ENCODE measurements at regions not wholly inside any gene's neighbourhood (a gene's known extent, or its start where the extent isn't known, plus 50 kb on each side); places are given as distances from the start of the nearest gene placed in this dataset.

- ATAC-seq (no peak), DNase-seq (no peak)
- H3K4me1 Mint-ChIP-seq, result no peaks in the 10 kb centered on the region
- H3K9me3 Mint-ChIP-seq, result peaks cover under 1 to 6% of the 10 kb centered on the region in 2 donors
- no peak overlapping the region for H3K4me3 Mint-ChIP-seq
- H3K27ac Mint-ChIP-seq, result no peak overlapping the region
- no peaks in the 10 kb centered on the region for H3K27me3 Mint-ChIP-seq
Measured at GRCh38 chr2:146837857-146838256, 1007.0 kb upstream of the ACVR2A start.

GRCh38 chr2:146826388-146826787 lies 1018.4 kb upstream of the ACVR2A start:
- Mint-ChIP-seq H3K27me3 (no peaks in the 10 kb centered on the region), H3K4me1 (no peaks in the 10 kb centered on the region), H3K4me3 (no peak overlapping the region), H3K9me3 (peaks cover 0 to 7% of the 10 kb centered on the region in 2 donors), H3K27ac (no peak overlapping the region)
- DNase-seq, result no peak
- no peak for ATAC-seq

- Mint-ChIP-seq H3K27ac (no peak overlapping the region), H3K4me1 (no peaks in the 10 kb centered on the region), H3K4me3 (no peak overlapping the region), H3K27me3 (no peaks in the 10 kb centered on the region), H3K9me3 (peaks cover 0 to 7% of the 10 kb centered on the region in 2 donors)
- no peak for DNase-seq
- no peak for ATAC-seq
Measured at GRCh38 chr2:146821836-146822316, 1023.0 kb upstream of the ACVR2A start.

GRCh38 chr2:146820672-146821071 lies 1024.2 kb upstream of the ACVR2A start:
- ATAC-seq (no peak), DNase-seq (no peak)
- H3K9me3 Mint-ChIP-seq, result peaks cover 0 to 7% of the 10 kb centered on the region in 2 donors
- H3K4me3 Mint-ChIP-seq, result no peak overlapping the region
- H3K27ac Mint-ChIP-seq, result no peak overlapping the region
- H3K4me1 Mint-ChIP-seq, result no peaks in the 10 kb centered on the region
- no peaks in the 10 kb centered on the region for H3K27me3 Mint-ChIP-seq

GRCh38 chr2:146818122-146818521 lies 1026.7 kb upstream of the ACVR2A start:
- H3K27me3 Mint-ChIP-seq, result no peaks in the 10 kb centered on the region
- no peak for ATAC-seq
- no peaks in the 10 kb centered on the region for H3K4me1 Mint-ChIP-seq
- no peak overlapping the region for H3K4me3 Mint-ChIP-seq
- DNase-seq, result no peak
- H3K27ac Mint-ChIP-seq, result no peak overlapping the region
- H3K9me3 Mint-ChIP-seq, result peaks cover 0 to 4% of the 10 kb centered on the region in 2 donors

- Mint-ChIP-seq H3K4me3 (no peak overlapping the region), H3K27me3 (no peaks in the 10 kb centered on the region), H3K9me3 (peaks cover 0 to 5% of the 10 kb centered on the region in 2 donors), H3K4me1 (no peaks in the 10 kb centered on the region), H3K27ac (no peak overlapping the region)
- ATAC-seq, result no peak
- no peak for DNase-seq
Measured at GRCh38 chr2:146817613-146818012, 1027.2 kb upstream of the ACVR2A start.

GRCh38 chr2:146814971-146815370 lies 1029.9 kb upstream of the ACVR2A start:
- Mint-ChIP-seq H3K4me3 (no peak overlapping the region), H3K27ac (no peak overlapping the region), H3K27me3 (no peaks in the 10 kb centered on the region), H3K9me3 (peaks cover 6 to 23% of the 10 kb centered on the region in 2 donors), H3K4me1 (no peaks in the 10 kb centered on the region)
- DNase-seq (no peak), ATAC-seq (no peak)

GRCh38 chr2:146807568-146808168 lies 1037.2 kb upstream of the ACVR2A start:
- ATAC-seq, result no peak

GRCh38 chr2:146806364-146807005 lies 1038.3 kb upstream of the ACVR2A start:
- no peak overlapping the region for H3K4me3 Mint-ChIP-seq
- H3K4me1 Mint-ChIP-seq, result no peaks in the 10 kb centered on the region
- peaks cover 14 to 20% of the 10 kb centered on the region in 2 donors for H3K9me3 Mint-ChIP-seq
- ATAC-seq (no peak), DNase-seq (no peak)
- no peak overlapping the region for H3K27ac Mint-ChIP-seq
- no peaks in the 10 kb centered on the region for H3K27me3 Mint-ChIP-seq

More at GRCh38 chr2:146807568-146808168, 1037.2 kb upstream of the ACVR2A start:
- Mint-ChIP-seq H3K4me3 (no peak overlapping the region), H3K4me1 (no peaks in the 10 kb centered on the region), H3K9me3 (peaks cover 14 to 30% of the 10 kb centered on the region in 2 donors), H3K27me3 (no peaks in the 10 kb centered on the region), H3K27ac (no peak overlapping the region)
- DNase-seq, result no peak

- DNase-seq, result no peak
- Mint-ChIP-seq H3K27ac (no peak overlapping the region), H3K9me3 (peaks cover 8 to 10% of the 10 kb centered on the region in 2 donors), H3K27me3 (no peaks in the 10 kb centered on the region), H3K4me3 (no peak overlapping the region), H3K4me1 (no peaks in the 10 kb centered on the region)
- no peak for ATAC-seq
Measured at GRCh38 chr2:146804288-146804687, 1040.5 kb upstream of the ACVR2A start.

- Mint-ChIP-seq H3K27me3 (no peaks in the 10 kb centered on the region), H3K9me3 (no peaks in the 10 kb centered on the region), H3K4me3 (no peak overlapping the region), H3K27ac (no peak overlapping the region), H3K4me1 (no peaks in the 10 kb centered on the region)
- no peak for ATAC-seq
- no peak for DNase-seq
Measured at GRCh38 chr2:146801886-146802285, 1042.9 kb upstream of the ACVR2A start.

- no peak overlapping the region for H3K4me3 Mint-ChIP-seq
- H3K4me1 Mint-ChIP-seq, result no peaks in the 10 kb centered on the region
- no peak overlapping the region for H3K27ac Mint-ChIP-seq
- no peaks in the 10 kb centered on the region for H3K27me3 Mint-ChIP-seq
- peaks cover 0 to 16% of the 10 kb centered on the region in 2 donors for H3K9me3 Mint-ChIP-seq
- ATAC-seq (no peak), DNase-seq (no peak)
Measured at GRCh38 chr2:146786396-146786795, 1058.4 kb upstream of the ACVR2A start.

GRCh38 chr2:146785101-146785500 lies 1059.7 kb upstream of the ACVR2A start:
- DNase-seq, result no peak
- H3K4me1 Mint-ChIP-seq, result no peaks in the 10 kb centered on the region
- ATAC-seq, result no peak
- no peak overlapping the region for H3K27ac Mint-ChIP-seq
- peaks cover 0 to 16% of the 10 kb centered on the region in 2 donors for H3K9me3 Mint-ChIP-seq
- H3K4me3 Mint-ChIP-seq, result no peak overlapping the region
- H3K27me3 Mint-ChIP-seq, result no peaks in the 10 kb centered on the region

- H3K9me3 Mint-ChIP-seq, result peaks cover 0 to 16% of the 10 kb centered on the region in 2 donors
- ATAC-seq (no peak), DNase-seq (no peak)
- H3K27me3 Mint-ChIP-seq, result no peaks in the 10 kb centered on the region
- H3K4me3 Mint-ChIP-seq, result no peak overlapping the region
- H3K27ac Mint-ChIP-seq, result no peak overlapping the region
- no peaks in the 10 kb centered on the region for H3K4me1 Mint-ChIP-seq
Measured at GRCh38 chr2:146784602-146785001, 1060.2 kb upstream of the ACVR2A start.

GRCh38 chr2:146777181-146777580 lies 1067.6 kb upstream of the ACVR2A start:
- no peak for ATAC-seq
- Mint-ChIP-seq H3K27me3 (no peaks in the 10 kb centered on the region), H3K4me3 (no peak overlapping the region), H3K4me1 (no peaks in the 10 kb centered on the region), H3K27ac (no peak overlapping the region), H3K9me3 (peaks cover 0 to 9% of the 10 kb centered on the region in 2 donors)
- no peak for DNase-seq

- peaks cover 0 to 9% of the 10 kb centered on the region in 2 donors for H3K9me3 Mint-ChIP-seq
- H3K4me3 Mint-ChIP-seq, result no peak overlapping the region
- ATAC-seq (no peak), DNase-seq (no peak)
- no peak overlapping the region for H3K27ac Mint-ChIP-seq
- H3K4me1 Mint-ChIP-seq, result no peaks in the 10 kb centered on the region
- no peaks in the 10 kb centered on the region for H3K27me3 Mint-ChIP-seq
Measured at GRCh38 chr2:146776596-146776995, 1068.2 kb upstream of the ACVR2A start.
